Caco-2 (cell line): ENCODE measurements at regions not wholly inside any gene's neighbourhood (a gene's known extent, or its start where the extent isn't known, plus 50 kb on each side); places are given as distances from the start of the nearest gene placed in this dataset.

Source experiments
- BruUV-seq: library from RNA; stranded (reverse); fragments of 400-500 nt; replicated peaks from 2 replicates; lab custom pipeline; 2021; lab: Mats Ljungman, UMichigan
- CTCF ChIA-PET: fragments of 300-600 bp; sonication (Branson Sonifier 250); formaldehyde crosslinking; loops from one replicate; lab custom pipeline; 2022; ENCODE audit warnings: antibody characterized with exemption; lab: Charles Lee
- POLR2A ChIA-PET: fragments of 300-600 bp; sonication (Branson Sonifier 250); formaldehyde crosslinking; loops from one replicate; lab custom pipeline; 2022; ENCODE audit warnings: antibody characterized with exemption; lab: Charles Lee
- DNase-seq, 2 experiments: peaks; one replicate each; pipeline versions ENCODE4 v3.0.0 to v3.0.0-alpha.2; 2020 to 2022
- H3K27me3 ChIP-seq: replicated peaks from 2 replicates; pipeline ENCODE4 v1.6.0; 2011; ENCODE audit warnings: low read length; ENCODE audit not compliant: control insufficient read depth, insufficient read depth
- H3K36me3 ChIP-seq: 2 replicates; pipeline ENCODE4 v1.5.1; 2011; ENCODE audit warnings: low read length; ENCODE audit not compliant: control insufficient read depth, insufficient read depth
- H3K4me1 ChIP-seq: fragments of 250-450 bp; sonication (Bioruptor Pico); 2 replicates; pipeline ENCODE4 v1.5.1; 2020; ENCODE audit warnings: mild to moderate bottlenecking
- H3K4me3 ChIP-seq: 2 replicates; pipeline ENCODE4 v1.5.1; 2011; ENCODE audit warnings: low read depth, mild to moderate bottlenecking, control low read depth, low read length
- H3K9me3 ChIP-seq: fragments of 250-450 bp; sonication (Bioruptor Pico); 2 replicates; pipeline ENCODE4 v1.5.1; 2020; ENCODE audit warnings: mild to moderate bottlenecking, moderate library complexity
- H3K27ac Mint-ChIP-seq: one replicate; pipeline ENCODE4 v1.8.0; 2022; ENCODE audit warnings: mixed read lengths; ENCODE audit not compliant: unreplicated experiment
- H3K27me3 Mint-ChIP-seq: one replicate; pipeline ENCODE4 v1.8.0; 2022; ENCODE audit warnings: mixed read lengths; ENCODE audit not compliant: insufficient read depth, unreplicated experiment
- H3K36me3 Mint-ChIP-seq: one replicate; pipeline ENCODE4 v1.8.0; 2022; ENCODE audit warnings: mild to moderate bottlenecking, mixed read lengths; ENCODE audit not compliant: insufficient read depth, unreplicated experiment
- H3K4me1 Mint-ChIP-seq: one replicate; pipeline ENCODE4 v1.8.0; 2022; ENCODE audit warnings: low read depth, mixed read lengths; ENCODE audit not compliant: unreplicated experiment
- H3K4me3 Mint-ChIP-seq: one replicate; pipeline ENCODE4 v1.8.0; 2022; ENCODE audit warnings: mild to moderate bottlenecking, moderate library complexity, mixed read lengths; ENCODE audit not compliant: unreplicated experiment
- H3K9me3 Mint-ChIP-seq: one replicate; pipeline ENCODE4 v1.8.0; 2022; ENCODE audit warnings: mixed read lengths; ENCODE audit not compliant: unreplicated experiment
- intact Hi-C: fragments of 100-400 bp; cut with micrococcal nuclease; formaldehyde crosslinking; loops from one replicate; pipeline ENCODE4 v1.10.0; 2022; ENCODE audit not compliant: unreplicated experiment
- TF ChIP-seq, protein P1 (sequence below), 2 experiments: fragments of 200-600 bp in 1 of 2; IDR thresholded peaks; 1 replicate in 1 of 2; 2 replicates in 1 of 2; pipeline versions ENCODE4 v1.5.1 to v1.8.0; 2011 to 2022; ENCODE audit warnings: antibody characterized with exemption in 1 of 2, control low read depth in 1 of 2, inconsistent platforms in 1 of 2, low read depth in 1 of 2, low read length in 1 of 2, mild to moderate bottlenecking in 1 of 2, moderate library complexity in 1 of 2; ENCODE audit not compliant: insufficient read depth in 1 of 2, severe bottlenecking in 1 of 2, unreplicated experiment in 1 of 2

DNA sequence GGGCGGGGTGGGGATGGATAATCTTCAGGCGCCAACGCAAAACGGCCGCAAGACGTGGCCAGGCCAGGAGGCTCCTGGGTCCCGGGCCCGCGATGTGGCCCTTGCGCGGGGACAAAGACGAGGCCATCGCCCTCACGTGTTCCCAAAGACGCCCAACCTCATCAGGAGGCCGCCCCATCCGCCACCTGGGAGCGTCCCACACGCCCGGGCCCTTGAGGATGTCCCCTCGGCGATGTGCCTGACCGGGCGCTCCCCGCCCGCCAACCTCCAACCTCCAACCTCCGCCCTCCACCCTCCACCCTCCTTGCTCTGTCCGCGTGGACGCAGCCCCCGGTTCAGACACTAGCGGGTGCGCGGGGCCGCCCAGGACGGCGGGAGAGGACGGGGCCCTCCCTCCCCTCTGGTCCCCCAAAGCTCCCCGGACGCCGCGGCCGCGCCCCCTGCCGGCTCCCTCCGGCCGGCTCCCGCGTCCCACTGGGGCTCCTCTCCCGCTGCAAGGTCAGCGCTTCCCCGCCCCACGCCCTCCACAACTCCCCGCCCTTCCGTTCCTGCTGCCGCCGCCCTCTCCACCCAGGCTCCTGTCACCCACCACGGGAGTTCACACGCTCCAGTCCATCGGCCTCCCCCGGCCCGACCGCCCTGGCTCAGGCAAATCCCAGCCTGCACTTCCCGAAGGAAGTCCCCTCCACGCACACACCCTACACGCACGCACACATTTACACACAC, 250.8 kb upstream of the RPL38 start:
- CTCF ChIA-PET: no interaction called here
- DNase-seq: no peak

DNA sequence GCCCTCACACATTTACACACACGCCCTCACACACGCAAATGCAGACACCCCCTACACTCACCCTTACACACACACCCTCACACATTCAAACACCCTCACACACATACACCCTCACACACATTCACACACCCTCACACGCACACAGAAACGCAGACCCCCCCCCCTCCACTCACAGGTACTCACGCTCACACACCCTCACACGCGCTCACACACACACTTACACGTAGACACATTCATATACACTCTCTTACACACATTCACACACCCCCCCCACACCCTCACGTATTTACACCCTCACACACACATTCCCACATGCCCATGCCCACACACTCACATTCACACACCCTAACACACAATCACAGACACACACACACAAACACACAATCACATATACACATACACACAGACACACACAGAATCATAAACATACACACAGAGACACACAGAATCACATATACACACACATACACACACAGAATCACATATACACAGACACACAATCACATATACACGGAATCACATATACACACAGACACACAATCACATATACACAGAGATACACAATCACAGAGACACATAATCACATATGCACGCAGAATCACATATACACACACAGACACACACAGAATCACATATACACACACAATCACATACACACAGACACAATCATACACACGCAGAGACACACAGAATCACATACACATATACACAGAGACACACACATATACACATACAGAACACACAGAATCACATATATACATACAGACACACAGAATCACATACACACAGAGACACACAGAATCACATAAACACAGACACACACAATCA, 250.1 kb upstream of the RPL38 start:
- Histone ChIP-seq H3K4me3 (no peak overlapping the region), H3K4me1 (peaks cover 18% of the 10 kb centered on the region), H3K36me3 (no peaks in the 10 kb centered on the region), H3K27me3 (no peaks in the 10 kb centered on the region), H3K9me3 (0 out of 2 replicates have a peak, but pooled peaks cover 4% of the 10 kb centered on the region)
- TF ChIP-seq, protein P1, sequence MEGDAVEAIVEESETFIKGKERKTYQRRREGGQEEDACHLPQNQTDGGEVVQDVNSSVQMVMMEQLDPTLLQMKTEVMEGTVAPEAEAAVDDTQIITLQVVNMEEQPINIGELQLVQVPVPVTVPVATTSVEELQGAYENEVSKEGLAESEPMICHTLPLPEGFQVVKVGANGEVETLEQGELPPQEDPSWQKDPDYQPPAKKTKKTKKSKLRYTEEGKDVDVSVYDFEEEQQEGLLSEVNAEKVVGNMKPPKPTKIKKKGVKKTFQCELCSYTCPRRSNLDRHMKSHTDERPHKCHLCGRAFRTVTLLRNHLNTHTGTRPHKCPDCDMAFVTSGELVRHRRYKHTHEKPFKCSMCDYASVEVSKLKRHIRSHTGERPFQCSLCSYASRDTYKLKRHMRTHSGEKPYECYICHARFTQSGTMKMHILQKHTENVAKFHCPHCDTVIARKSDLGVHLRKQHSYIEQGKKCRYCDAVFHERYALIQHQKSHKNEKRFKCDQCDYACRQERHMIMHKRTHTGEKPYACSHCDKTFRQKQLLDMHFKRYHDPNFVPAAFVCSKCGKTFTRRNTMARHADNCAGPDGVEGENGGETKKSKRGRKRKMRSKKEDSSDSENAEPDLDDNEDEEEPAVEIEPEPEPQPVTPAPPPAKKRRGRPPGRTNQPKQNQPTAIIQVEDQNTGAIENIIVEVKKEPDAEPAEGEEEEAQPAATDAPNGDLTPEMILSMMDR (IDR thresholded peaks at IDR 0.05; ENCODE audit: insufficient read depth in 1 of 2, low read depth in 1 of 2, low read length in 1 of 2, severe bottlenecking in 1 of 2, unreplicated experiment in 1 of 2): no peak
- intact Hi-C loops: no loop called here
- H3K27me3 Mint-ChIP-seq: no peaks in the 10 kb centered on the region
- H3K4me1 Mint-ChIP-seq: no peaks in the 10 kb centered on the region
- H3K36me3 Mint-ChIP-seq: no peaks in the 10 kb centered on the region
- no peak overlapping the region for H3K27ac Mint-ChIP-seq
- no TSS peak for BruUV-seq
- H3K4me3 Mint-ChIP-seq: no peak overlapping the region
- DNase-seq: no peak
- ChIA-PET CTCF (no interaction called here), POLR2A (no interaction called here)
- no peaks in the 10 kb centered on the region for H3K9me3 Mint-ChIP-seq

More for the DNA sequence above, 250.8 kb upstream of the RPL38 start:
- BruUV-seq: no TSS peak
- TF ChIP-seq, protein P1 (IDR thresholded peaks at IDR 0.05; ENCODE audit: insufficient read depth in 1 of 2, low read depth in 1 of 2, low read length in 1 of 2, severe bottlenecking in 1 of 2, unreplicated experiment in 1 of 2): no peak
- Mint-ChIP-seq H3K36me3 (no peaks in the 10 kb centered on the region), H3K27ac (no peak overlapping the region), H3K4me3 (no peak overlapping the region), H3K27me3 (no peaks in the 10 kb centered on the region), H3K4me1 (no peaks in the 10 kb centered on the region), H3K9me3 (no peaks in the 10 kb centered on the region)
- no peak overlapping the region for H3K4me3 ChIP-seq
- POLR2A ChIA-PET: no interaction called here
- H3K27me3 ChIP-seq: no peaks in the 10 kb centered on the region
- peaks cover 13% of the 10 kb centered on the region for H3K4me1 ChIP-seq
- H3K36me3 ChIP-seq: no peaks in the 10 kb centered on the region
- H3K9me3 ChIP-seq: 0 out of 2 replicates have a peak, but pooled peaks cover 4% of the 10 kb centered on the region
- intact Hi-C loops: no loop called here

DNA sequence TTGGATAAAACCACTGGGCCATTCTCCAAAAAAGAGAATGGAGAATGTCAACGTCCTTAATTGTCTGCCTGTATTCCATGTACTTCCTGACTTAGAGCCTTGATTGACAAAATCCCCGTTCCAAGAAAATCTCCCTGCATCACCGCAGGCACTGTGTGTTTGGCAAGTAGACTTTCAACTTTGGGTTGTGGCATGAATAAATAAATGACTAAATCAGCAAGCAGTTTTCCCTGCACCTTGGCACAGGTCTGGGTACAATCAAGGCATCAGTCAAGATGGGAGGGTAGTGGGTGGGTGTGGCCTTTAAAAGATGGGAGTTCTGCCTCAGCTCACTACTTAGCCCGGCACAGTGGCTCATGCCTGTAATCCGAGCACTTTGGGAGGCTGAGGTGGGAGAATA, 248.5 kb upstream of the RPL38 start:
- DNase-seq: no peak
- no TSS peak for BruUV-seq
- H3K4me3 ChIP-seq: no peak overlapping the region
- Mint-ChIP-seq H3K27ac (no peak overlapping the region), H3K9me3 (peaks cover 7% of the 10 kb centered on the region), H3K4me3 (no peak overlapping the region), H3K4me1 (no peaks in the 10 kb centered on the region), H3K27me3 (no peaks in the 10 kb centered on the region), H3K36me3 (no peaks in the 10 kb centered on the region)
- no peaks in the 10 kb centered on the region for H3K27me3 ChIP-seq
- POLR2A ChIA-PET: no interaction called here
- intact Hi-C loops: loop anchor here (5.0 kb wide), 1 partner anchor 37 kb away; no protein-coding TSS in a partner anchor
- H3K4me1 ChIP-seq: peaks cover 18% of the 10 kb centered on the region
- H3K36me3 ChIP-seq: no peaks in the 10 kb centered on the region
- CTCF ChIA-PET: no interaction called here
- TF ChIP-seq, protein P1 (IDR thresholded peaks at IDR 0.05; ENCODE audit: insufficient read depth in 1 of 2, low read depth in 1 of 2, low read length in 1 of 2, severe bottlenecking in 1 of 2, unreplicated experiment in 1 of 2): no peak
- H3K9me3 ChIP-seq: peaks cover 10% of the 10 kb centered on the region; the same call in 1 of the 2 replicates
